GM19468 (cell line): ENCODE measurements at regions not wholly inside any gene's neighbourhood (a gene's known extent, or its start where the extent isn't known, plus 50 kb on each side); places are given as distances from the start of the nearest gene placed in this dataset.
"Not testable (repeated sequence)": the region's sequence is repeated elsewhere in the genome, so short reads cannot be mapped to it uniquely, and the experiment has no call there.

ENCODE experiments used
- ATAC-seq: cut with Tn5 transposase; IDR thresholded peaks from one replicate; pipeline ENCODE4 v1.9.1; 2021; ENCODE audit warnings: mild to moderate bottlenecking, moderate library complexity, moderate number of reproducible peaks; ENCODE audit not compliant: unreplicated experiment; ENCODE audit errors: extremely low read depth

- not testable (repeated sequence) for ATAC-seq
Measured at GRCh38 chr16:26990384-26991120, 76.2 kb upstream of the C16orf82 start.

GRCh38 chr16:26992666-26993349, 73.9 kb upstream of the C16orf82 start:
- no peak for ATAC-seq

DNA sequence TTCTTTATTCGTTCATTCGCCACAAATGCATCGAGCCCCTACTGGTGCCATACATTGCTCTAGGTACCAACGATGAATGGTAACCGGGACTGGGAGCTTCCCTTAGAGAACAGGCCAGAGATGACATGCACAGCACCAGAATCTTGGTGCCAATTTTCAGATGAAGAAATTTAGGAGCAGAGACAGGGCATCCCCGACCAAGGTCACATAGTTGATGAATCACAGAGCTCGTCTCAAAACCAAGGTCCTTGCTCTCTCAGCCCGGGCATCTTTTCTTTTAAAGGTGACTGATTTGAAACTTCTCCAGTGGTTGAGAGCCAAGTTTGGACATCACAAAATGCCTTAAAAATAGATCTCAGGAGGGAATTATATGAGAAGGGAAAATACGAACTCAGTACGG, 73.2 kb upstream of the C16orf82 start:
- ATAC-seq: no peak

- ATAC-seq: no peak
Measured at GRCh38 chr16:26993963-26994362, 72.8 kb upstream of the C16orf82 start.

DNA sequence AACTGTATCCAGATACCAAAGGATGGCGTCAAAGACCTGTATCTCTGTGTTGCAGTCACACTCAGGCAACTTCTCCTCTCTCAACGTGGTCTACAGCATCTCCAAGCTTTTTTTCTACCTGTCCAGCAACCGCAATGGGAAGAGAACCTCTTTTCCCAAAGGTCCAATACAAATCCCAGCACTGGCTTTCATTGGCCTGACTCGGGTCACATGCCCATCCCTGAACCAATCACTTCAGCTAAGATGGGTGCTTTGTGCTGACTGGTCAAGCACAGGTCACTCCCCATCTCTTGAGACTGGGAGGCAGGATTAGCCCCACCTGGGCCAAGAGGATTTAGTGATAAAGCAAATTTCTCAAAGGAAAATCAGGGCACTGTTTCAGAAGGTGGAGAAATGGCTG, 71.2 kb upstream of the C16orf82 start:
- ATAC-seq: no peak

GRCh38 chr16:27005386-27005785, 61.3 kb upstream of the C16orf82 start:
- ATAC-seq: no peak
